Tibial artery (tissue), 4 donors: ENCODE measurements at regions not wholly inside any gene's neighbourhood (a gene's known extent, or its start where the extent isn't known, plus 50 kb on each side); places are given as distances from the start of the nearest gene placed in this dataset.

Experiments
- DNase-seq, 2 donors: peaks; one replicate each; pipeline ENCODE4 v3.0.0-alpha.2; 2019
- H3K27ac ChIP-seq, 2 donors: fragments of 200-600 bp; sonication (generic) in 1 of 2; 1 replicate in 1 of 2; 2 replicates in 1 of 2; pipeline ENCODE4 v1.5.1; 2018 to 2019; ENCODE audit warnings: mild to moderate bottlenecking in 1 of 2
- H3K27me3 ChIP-seq, 2 donors: fragments of 200-600 bp; sonication (generic) in 1 of 2; one replicate each; pipeline versions ENCODE4 v1.5.1 to v1.6.0; 2016 to 2019
- H3K36me3 ChIP-seq, 3 donors: fragments of 200-600 bp; sonication (generic) in 2 of 3; one replicate each; pipeline ENCODE4 v1.5.1; 2016 to 2019; ENCODE audit warnings: mild to moderate bottlenecking in 2 of 3
- H3K4me1 ChIP-seq, 4 donors: fragments of 200-600 bp; sonication (generic) in 2 of 4; 1 replicate in 3 of 4; 2 replicates in 1 of 4; pipeline ENCODE4 v1.5.1; 2016 to 2019
- H3K4me3 ChIP-seq, 2 donors: fragments of 200-600 bp; sonication (generic) in 1 of 2; 1 replicate in 1 of 2; 2 replicates in 1 of 2; pipeline ENCODE4 v1.5.1; 2018 to 2019; ENCODE audit warnings: mild to moderate bottlenecking in 2 of 2
- H3K9me3 ChIP-seq, 3 donors: fragments of 200-600 bp; sonication (generic) in 1 of 3; one replicate each; pipeline ENCODE4 v1.5.1; 2016 to 2019
- CTCF ChIP-seq, 2 experiments: fragments of 200-600 bp in 1 of 2; fragments of 450-650 bp in 1 of 2; IDR thresholded peaks; one replicate each; pipeline ENCODE4 v1.5.1; 2017 to 2019; ENCODE audit warnings: antibody characterized with exemption in 2 of 2, mild to moderate bottlenecking in 1 of 2, moderate library complexity in 1 of 2
- intact Hi-C: fragments of 100-400 bp; cut with DNase I; formaldehyde crosslinking; loops from one replicate; pipeline ENCODE4 v1.15.0; 2023; ENCODE audit warnings: low total_unique reads

DNA sequence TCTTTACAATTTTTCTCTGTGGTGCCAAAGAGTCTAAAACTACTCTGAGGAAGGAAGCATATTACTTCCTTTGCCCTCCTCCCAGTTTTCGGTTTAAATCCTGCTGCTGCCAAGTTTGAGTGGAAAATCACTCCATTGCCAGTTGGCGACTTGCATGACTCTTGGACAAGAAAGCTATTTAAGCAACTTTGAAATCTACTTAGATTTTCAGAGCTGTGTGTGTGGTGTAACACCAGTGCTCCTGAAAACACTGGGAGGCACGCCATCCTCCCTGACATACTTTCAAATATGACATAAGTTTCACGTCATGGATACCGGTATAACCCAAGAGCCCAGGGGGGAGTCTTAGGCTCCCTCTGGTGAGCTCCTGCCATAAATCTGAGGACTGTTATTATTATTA lies 83.5 kb upstream of the RIOK2 start:
- DNase-seq: peak; percentile 35 to 65
- intact Hi-C loops: no loop called here
- no peak for TF ChIP-seq CTCF (IDR thresholded peaks at IDR 0.05)
- no peaks in the 10 kb centered on the region for H3K4me1 ChIP-seq
- no peaks in the 10 kb centered on the region for H3K36me3 ChIP-seq
- no peak overlapping the region for H3K4me3 ChIP-seq
- H3K9me3 ChIP-seq: no peaks in the 10 kb centered on the region
- H3K27me3 ChIP-seq: no peaks in the 10 kb centered on the region
- H3K27ac ChIP-seq: no peak overlapping the region

DNA sequence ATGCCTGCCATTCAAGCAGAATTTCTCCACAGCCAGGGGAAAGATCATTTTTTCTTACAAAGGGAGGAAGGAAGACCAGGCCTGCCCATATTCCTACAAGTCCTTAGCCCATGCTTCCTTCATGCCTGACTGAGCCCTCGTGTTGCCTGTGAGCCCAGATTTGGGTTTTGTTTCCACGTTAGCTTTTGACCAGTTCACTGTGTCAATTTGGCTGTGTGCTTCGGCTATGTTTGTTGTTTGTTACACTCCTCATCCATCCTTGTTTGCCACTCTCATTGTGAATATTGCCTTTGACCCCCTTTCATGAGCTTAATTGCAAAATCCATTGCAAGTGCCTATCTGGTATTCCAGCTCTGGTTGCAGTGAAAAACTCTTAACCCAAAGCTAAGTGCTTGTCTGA lies 84.7 kb upstream of the RIOK2 start:
- Histone ChIP-seq H3K27ac (no peak overlapping the region), H3K9me3 (peaks cover 0 to 7% (median 4%) of the 10 kb centered on the region in 3 donors), H3K4me3 (no peak overlapping the region), H3K27me3 (no peaks in the 10 kb centered on the region), H3K4me1 (no peaks in the 10 kb centered on the region), H3K36me3 (no peaks in the 10 kb centered on the region)
- intact Hi-C loops: no loop called here
- no peak for DNase-seq
- TF ChIP-seq CTCF (IDR thresholded peaks at IDR 0.05): no peak

DNA sequence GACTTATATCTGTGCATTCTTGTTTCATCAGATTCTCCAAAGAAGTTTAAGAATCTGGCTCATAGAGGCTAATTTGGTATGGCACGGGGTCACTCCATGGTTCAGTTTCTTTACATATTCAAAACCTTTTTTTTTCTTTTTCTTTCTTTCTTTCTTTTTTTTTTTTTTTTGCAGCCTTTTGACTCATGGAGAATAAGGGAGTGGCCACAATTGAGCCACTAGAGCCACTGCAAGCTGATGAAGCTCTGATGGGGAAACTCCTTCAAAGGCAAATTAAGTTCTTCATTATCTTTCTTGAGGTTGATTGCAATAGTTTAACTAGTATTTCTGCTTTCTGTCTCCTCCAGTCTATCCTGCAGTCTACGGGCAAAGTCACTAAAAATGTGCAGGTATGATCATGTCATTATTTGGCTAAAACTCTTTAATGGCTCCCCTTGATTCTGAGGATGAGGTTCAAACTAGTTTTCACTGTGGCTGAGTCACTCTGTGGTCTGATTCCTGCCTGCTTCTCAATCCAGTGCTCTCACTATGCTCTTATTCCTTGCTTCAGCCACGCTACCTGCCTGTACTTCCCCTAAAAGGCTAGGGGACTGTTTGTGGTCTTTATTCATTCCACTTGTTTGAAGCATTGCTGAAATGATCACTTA lies 93.5 kb upstream of the RIOK2 start:
- Histone ChIP-seq H3K4me1 (no peaks in the 10 kb centered on the region), H3K9me3 (peaks cover 0 to 15% (median 8%) of the 10 kb centered on the region in 3 donors), H3K4me3 (no peak overlapping the region), H3K36me3 (no peaks in the 10 kb centered on the region), H3K27me3 (no peaks in the 10 kb centered on the region), H3K27ac (no peak overlapping the region)
- TF ChIP-seq CTCF (IDR thresholded peaks at IDR 0.05): no peak
- intact Hi-C loops: no loop called here
- no peak for DNase-seq

DNA sequence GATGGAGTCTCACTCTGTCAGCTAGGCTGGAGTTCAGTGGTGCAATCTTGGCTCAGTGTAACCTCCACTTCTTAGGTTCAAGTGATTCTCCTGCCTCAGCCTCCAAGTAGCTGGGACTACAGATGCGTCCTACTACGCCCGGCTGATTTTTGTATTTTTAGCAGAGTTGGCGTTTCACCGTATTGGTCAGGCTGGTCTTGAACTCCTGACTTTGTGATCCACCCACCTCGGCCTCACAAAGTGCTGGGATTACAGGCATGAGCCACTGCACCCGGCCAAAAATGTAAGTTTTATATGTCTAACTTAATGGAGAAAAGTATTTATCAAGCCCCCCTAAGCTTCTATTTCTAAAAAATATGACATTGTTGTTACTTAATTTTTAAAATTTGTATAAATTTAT lies 98.2 kb upstream of the RIOK2 start:
- no peak for TF ChIP-seq CTCF (IDR thresholded peaks at IDR 0.05)
- intact Hi-C loops: no loop called here

GRCh38 chr5:97297063-97297703 lies 114.1 kb upstream of the RIOK2 start:
- no peak for DNase-seq
- no peak overlapping the region for H3K27ac ChIP-seq
- no peaks in the 10 kb centered on the region for H3K4me1 ChIP-seq
- H3K9me3 ChIP-seq: no peaks in the 10 kb centered on the region
- TF ChIP-seq CTCF (IDR thresholded peaks at IDR 0.05): peak in 1 of 2 experiments; percentile 32
- no peaks in the 10 kb centered on the region for H3K27me3 ChIP-seq
- no peaks in the 10 kb centered on the region for H3K36me3 ChIP-seq
- no peak overlapping the region for H3K4me3 ChIP-seq
- intact Hi-C loops: no loop called here

More for the DNA sequence above, 98.2 kb upstream of the RIOK2 start:
- no peak for DNase-seq
- Histone ChIP-seq H3K4me3 (no peak overlapping the region), H3K9me3 (peaks cover 0 to 7% (median 7%) of the 10 kb centered on the region in 3 donors), H3K27me3 (no peaks in the 10 kb centered on the region), H3K27ac (no peak overlapping the region), H3K4me1 (no peaks in the 10 kb centered on the region), H3K36me3 (no peaks in the 10 kb centered on the region)
